ENCODE measurements at regions not wholly inside any gene's neighbourhood (a gene's known extent, or its start where the extent isn't known, plus 50 kb on each side); places are given as distances from the start of the nearest gene placed in this dataset.

GRCh38 chr16:73669535-73670274, 621.8 kb upstream of the ZFHX3 start:
- Mint-ChIP-seq H3K27me3 (ENCODE audit: unreplicated experiment) (no peaks in the 10 kb centered on the region), H3K4me1 (ENCODE audit: unreplicated experiment) (no peaks in the 10 kb centered on the region), H3K4me3 (ENCODE audit: unreplicated experiment) (no peak overlapping the region), H3K27ac (ENCODE audit: unreplicated experiment) (no peak overlapping the region), H3K9me3 (ENCODE audit: unreplicated experiment) (no peaks in the 10 kb centered on the region), H3K36me3 (ENCODE audit: low read depth, unreplicated experiment) (no peaks in the 10 kb centered on the region)
- no peak for TF ChIP-seq CTCF (IDR thresholded peaks at IDR 0.05; ENCODE audit: unreplicated experiment)
- DNase-seq (ENCODE audit: low spot score), result no peak

- no peaks in the 10 kb centered on the region for H3K36me3 Mint-ChIP-seq (ENCODE audit: low read depth, unreplicated experiment)
- H3K4me1 Mint-ChIP-seq (ENCODE audit: unreplicated experiment), result no peaks in the 10 kb centered on the region
- H3K9me3 Mint-ChIP-seq (ENCODE audit: unreplicated experiment), result no peaks in the 10 kb centered on the region
- DNase-seq (ENCODE audit: low spot score), result no peak
- H3K4me3 Mint-ChIP-seq (ENCODE audit: unreplicated experiment), result no peak overlapping the region
- H3K27ac Mint-ChIP-seq (ENCODE audit: unreplicated experiment), result no peak overlapping the region
- no peak for TF ChIP-seq CTCF (IDR thresholded peaks at IDR 0.05; ENCODE audit: unreplicated experiment)
- no peaks in the 10 kb centered on the region for H3K27me3 Mint-ChIP-seq (ENCODE audit: unreplicated experiment)
Observed at GRCh38 chr16:73663720-73664119, 615.8 kb upstream of the ZFHX3 start.

- no peaks in the 10 kb centered on the region for H3K9me3 Mint-ChIP-seq (ENCODE audit: unreplicated experiment)
- no peak overlapping the region for H3K27ac Mint-ChIP-seq (ENCODE audit: unreplicated experiment)
- peaks cover 16% of the 10 kb centered on the region for H3K4me1 Mint-ChIP-seq (ENCODE audit: unreplicated experiment)
- no peak for DNase-seq (ENCODE audit: low spot score)
- H3K4me3 Mint-ChIP-seq (ENCODE audit: unreplicated experiment), result no peak overlapping the region
- H3K27me3 Mint-ChIP-seq (ENCODE audit: unreplicated experiment), result no peaks in the 10 kb centered on the region
- TF ChIP-seq CTCF (IDR thresholded peaks at IDR 0.05; ENCODE audit: unreplicated experiment), result no peak
- no peaks in the 10 kb centered on the region for H3K36me3 Mint-ChIP-seq (ENCODE audit: low read depth, unreplicated experiment)
Observed at GRCh38 chr16:73636196-73636595, 588.3 kb upstream of the ZFHX3 start.

GRCh38 chr16:73629011-73629410, 581.1 kb upstream of the ZFHX3 start:
- H3K27ac Mint-ChIP-seq (ENCODE audit: unreplicated experiment), result no peak overlapping the region

More at GRCh38 chr16:73629011-73629410, 581.1 kb upstream of the ZFHX3 start:
- no peak overlapping the region for H3K4me3 Mint-ChIP-seq (ENCODE audit: unreplicated experiment)
- TF ChIP-seq CTCF (IDR thresholded peaks at IDR 0.05; ENCODE audit: unreplicated experiment), result no peak
- H3K4me1 Mint-ChIP-seq (ENCODE audit: unreplicated experiment), result no peaks in the 10 kb centered on the region
- H3K9me3 Mint-ChIP-seq (ENCODE audit: unreplicated experiment), result no peaks in the 10 kb centered on the region
- no peaks in the 10 kb centered on the region for H3K36me3 Mint-ChIP-seq (ENCODE audit: low read depth, unreplicated experiment)
- peaks cover 2% of the 10 kb centered on the region for H3K27me3 Mint-ChIP-seq (ENCODE audit: unreplicated experiment)
- no peak for DNase-seq (ENCODE audit: low spot score)
